Gastroesophageal sphincter (tissue), 3 donors: ENCODE measurements at regions not wholly inside any gene's neighbourhood (a gene's known extent, or its start where the extent isn't known, plus 50 kb on each side); places are given as distances from the start of the nearest gene placed in this dataset.
"Not testable (repeated sequence)": the region's sequence is repeated elsewhere in the genome, so short reads cannot be mapped to it uniquely, and the experiment has no call there.

Source experiments
- CTCF ChIP-seq, 4 experiments: fragments of 200-600 bp in 2 of 4; fragments of 450-650 bp in 2 of 4; sonication (generic) in 1 of 4; IDR thresholded peaks; one replicate each; pipeline ENCODE4 v1.5.1; 2017 to 2019; ENCODE audit warnings: antibody characterized with exemption in 4 of 4, mild to moderate bottlenecking in 2 of 4, moderate library complexity in 2 of 4
- POLR2A ChIP-seq, 2 donors: fragments of 450-650 bp; IDR thresholded peaks; one replicate each; pipeline ENCODE4 v1.6.1; 2017; ENCODE audit warnings: antibody characterized with exemption in 2 of 2, mild to moderate bottlenecking in 2 of 2, moderate library complexity in 1 of 2
- POLR2AphosphoS5 ChIP-seq: sonication (generic); formaldehyde crosslinking; IDR thresholded peaks from one replicate; pipeline ENCODE4 v1.6.1; 2017; ENCODE audit warnings: antibody characterized with exemption

GRCh38 chr7:76931441-76931840 lies 100.7 kb downstream of the SPDYE17 start:
- not testable (repeated sequence) for TF ChIP-seq CTCF (IDR thresholded peaks at IDR 0.05); POLR2A (IDR thresholded peaks at IDR 0.05); POLR2AphosphoS5
